D341Med (cell line): ENCODE measurements at regions not wholly inside any gene's neighbourhood (a gene's known extent, or its start where the extent isn't known, plus 50 kb on each side); places are given as distances from the start of the nearest gene placed in this dataset.

Source experiments
- DNase-seq: peaks from one replicate; pipeline ENCODE4 v3.0.0; 2012; ENCODE audit warnings: low spot score

- DNase-seq, result no peak
Measured at GRCh38 chr3:40994611-40995010, 204.7 kb upstream of the CTNNB1 start.

GRCh38 chr3:40995271-40995670 is 204.0 kb upstream of the CTNNB1 start:
- DNase-seq, result no peak

GRCh38 chr3:40996382-40996781 is 202.9 kb upstream of the CTNNB1 start:
- no peak for DNase-seq

GRCh38 chr3:40996827-40997710 is 202.2 kb upstream of the CTNNB1 start:
- DNase-seq, result no peak

- no peak for DNase-seq
Measured at GRCh38 chr3:40997711-40998519, 201.4 kb upstream of the CTNNB1 start.

- DNase-seq, result no peak
Measured at GRCh38 chr3:40999682-41000081, 199.6 kb upstream of the CTNNB1 start.

GRCh38 chr3:41000471-41000870 is 198.8 kb upstream of the CTNNB1 start:
- DNase-seq, result no peak

- no peak for DNase-seq
Measured at GRCh38 chr3:41001556-41001955, 197.7 kb upstream of the CTNNB1 start.

GRCh38 chr3:41002104-41002503 is 197.2 kb upstream of the CTNNB1 start:
- DNase-seq, result no peak

GRCh38 chr3:41007399-41007798 is 191.9 kb upstream of the CTNNB1 start:
- no peak for DNase-seq

GRCh38 chr3:41011854-41012253 is 187.5 kb upstream of the CTNNB1 start:
- DNase-seq, result no peak

GRCh38 chr3:41018855-41019254 is 180.4 kb upstream of the CTNNB1 start:
- DNase-seq, result no peak

GRCh38 chr3:41024031-41024836 is 175.1 kb upstream of the CTNNB1 start:
- no peak for DNase-seq

GRCh38 chr3:41026394-41027177 is 172.7 kb upstream of the CTNNB1 start:
- DNase-seq, result no peak

GRCh38 chr3:41029356-41029755 is 169.9 kb upstream of the CTNNB1 start:
- DNase-seq, result no peak

GRCh38 chr3:41030220-41030619 is 169.1 kb upstream of the CTNNB1 start:
- DNase-seq, result no peak

GRCh38 chr3:41031401-41031800 is 167.9 kb upstream of the CTNNB1 start:
- DNase-seq, result no peak

- no peak for DNase-seq
Measured at GRCh38 chr3:41033956-41034519, 165.3 kb upstream of the CTNNB1 start.

- DNase-seq, result no peak
Measured at GRCh38 chr3:41035456-41036022, 163.8 kb upstream of the CTNNB1 start.

GRCh38 chr3:41037651-41038334 is 161.5 kb upstream of the CTNNB1 start:
- DNase-seq, result no peak
